Neural cell (in vitro differentiated cells): ENCODE measurements at regions not wholly inside any gene's neighbourhood (a gene's known extent, or its start where the extent isn't known, plus 50 kb on each side); places are given as distances from the start of the nearest gene placed in this dataset.

ENCODE experiments used
- EZH2 ChIP-seq: fragments of 200-600, 300-800 bp; shearing (Covaris generic), sonication (generic); IDR thresholded peaks from 2 replicates; pipeline ENCODE4 v1.6.1; 2014; ENCODE audit warnings: antibody characterized with exemption, low read length, borderline replicate concordance, mild to moderate bottlenecking; ENCODE audit not compliant: insufficient read depth, poor library complexity, severe bottlenecking
- MXI1 ChIP-seq: fragments of 450-650 bp; conservative IDR thresholded peaks from 2 replicates; pipeline ENCODE4 v1.6.1; 2014; ENCODE audit warnings: antibody characterized with exemption, mild to moderate bottlenecking; ENCODE audit not compliant: poor library complexity, severe bottlenecking
- RAD21 ChIP-seq: fragments of 450-650 bp; conservative IDR thresholded peaks from 2 replicates; pipeline ENCODE4 v1.6.1; 2014; ENCODE audit warnings: antibody characterized with exemption, mild to moderate bottlenecking, moderate library complexity
- TF ChIP-seq, protein P1 (sequence below): fragments of 450-650 bp; IDR thresholded peaks from 2 replicates; pipeline ENCODE4 v1.5.1; 2014; ENCODE audit warnings: antibody characterized with exemption, mild to moderate bottlenecking, moderate library complexity; ENCODE audit not compliant: poor library complexity, severe bottlenecking

DNA sequence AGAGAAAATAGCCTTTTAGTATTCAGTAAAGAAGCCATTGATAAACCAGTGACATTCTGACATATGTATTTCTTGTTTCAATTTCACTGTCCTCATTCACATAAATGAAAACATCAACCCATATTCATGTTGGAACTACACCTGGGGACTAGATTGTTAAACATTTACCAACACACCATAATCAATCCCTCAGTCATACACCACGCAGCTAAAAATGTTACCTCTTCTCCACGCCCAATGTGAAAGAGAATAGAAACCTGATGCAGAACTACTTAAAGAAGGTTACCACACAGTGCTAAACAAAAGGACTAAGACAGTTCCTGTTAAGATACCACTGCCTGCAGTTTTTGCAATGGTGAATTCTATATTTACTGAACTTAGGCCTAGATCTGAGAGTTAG lies 518.9 kb downstream of the PRELID2 start:
- TF ChIP-seq, protein P1, sequence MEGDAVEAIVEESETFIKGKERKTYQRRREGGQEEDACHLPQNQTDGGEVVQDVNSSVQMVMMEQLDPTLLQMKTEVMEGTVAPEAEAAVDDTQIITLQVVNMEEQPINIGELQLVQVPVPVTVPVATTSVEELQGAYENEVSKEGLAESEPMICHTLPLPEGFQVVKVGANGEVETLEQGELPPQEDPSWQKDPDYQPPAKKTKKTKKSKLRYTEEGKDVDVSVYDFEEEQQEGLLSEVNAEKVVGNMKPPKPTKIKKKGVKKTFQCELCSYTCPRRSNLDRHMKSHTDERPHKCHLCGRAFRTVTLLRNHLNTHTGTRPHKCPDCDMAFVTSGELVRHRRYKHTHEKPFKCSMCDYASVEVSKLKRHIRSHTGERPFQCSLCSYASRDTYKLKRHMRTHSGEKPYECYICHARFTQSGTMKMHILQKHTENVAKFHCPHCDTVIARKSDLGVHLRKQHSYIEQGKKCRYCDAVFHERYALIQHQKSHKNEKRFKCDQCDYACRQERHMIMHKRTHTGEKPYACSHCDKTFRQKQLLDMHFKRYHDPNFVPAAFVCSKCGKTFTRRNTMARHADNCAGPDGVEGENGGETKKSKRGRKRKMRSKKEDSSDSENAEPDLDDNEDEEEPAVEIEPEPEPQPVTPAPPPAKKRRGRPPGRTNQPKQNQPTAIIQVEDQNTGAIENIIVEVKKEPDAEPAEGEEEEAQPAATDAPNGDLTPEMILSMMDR = no peak
- TF ChIP-seq MXI1 (no peak), RAD21 (no peak), EZH2 (no peak)
